DMS153 (cell line): ENCODE measurements at regions not wholly inside any gene's neighbourhood (a gene's known extent, or its start where the extent isn't known, plus 50 kb on each side); places are given as distances from the start of the nearest gene placed in this dataset.
"Not testable (repeated sequence)": the region's sequence is repeated elsewhere in the genome, so short reads cannot be mapped to it uniquely, and the experiment has no call there.

Experiments used
- DNase-seq: peaks from one replicate; lab custom pipeline; 2025; lab: John Stamatoyannopoulos, UW

- DNase-seq = no peak
Measured at GRCh38 chr5:61215996-61216395, 53.7 kb upstream of the SMIM15 start.

GRCh38 chr5:61216741-61217140 is 54.5 kb upstream of the SMIM15 start:
- DNase-seq = no peak

GRCh38 chr5:61217214-61217613 is 54.9 kb upstream of the SMIM15 start:
- DNase-seq = no peak

- DNase-seq = no peak
Measured at GRCh38 chr5:61228229-61228628, 66.0 kb upstream of the SMIM15 start.

GRCh38 chr5:61228691-61229280 is 66.5 kb upstream of the SMIM15 start:
- no peak for DNase-seq

GRCh38 chr5:61229416-61229815 is 67.1 kb upstream of the SMIM15 start:
- DNase-seq = no peak

- no peak for DNase-seq
Measured at GRCh38 chr5:61230492-61230891, 68.2 kb upstream of the SMIM15 start.

GRCh38 chr5:61231813-61232212 is 69.5 kb upstream of the SMIM15 start:
- no peak for DNase-seq

- no peak for DNase-seq
Measured at GRCh38 chr5:61232490-61233050, 70.3 kb upstream of the SMIM15 start.

GRCh38 chr5:61234019-61234418 is 71.8 kb upstream of the SMIM15 start:
- DNase-seq = no peak

GRCh38 chr5:61236715-61237114 is 74.4 kb upstream of the SMIM15 start:
- not testable (repeated sequence) for DNase-seq

- peak; percentile 9 for DNase-seq
Measured at GRCh38 chr5:61245486-61245885, 83.2 kb upstream of the SMIM15 start.

- no peak for DNase-seq
Measured at GRCh38 chr5:61245936-61246335, 83.7 kb upstream of the SMIM15 start.

GRCh38 chr5:61246768-61247307 is 84.6 kb upstream of the SMIM15 start:
- no peak for DNase-seq

GRCh38 chr5:61251874-61252642 is 80.0 kb upstream of the ZSWIM6 start:
- no peak for DNase-seq

GRCh38 chr5:61252643-61252925 is 79.5 kb upstream of the ZSWIM6 start:
- DNase-seq = no peak

GRCh38 chr5:61253547-61253946 is 78.5 kb upstream of the ZSWIM6 start:
- no peak for DNase-seq

- no peak for DNase-seq
Measured at GRCh38 chr5:61254969-61255555, 77.0 kb upstream of the ZSWIM6 start.

- no peak for DNase-seq
Measured at GRCh38 chr5:61256474-61256873, 75.6 kb upstream of the ZSWIM6 start.

GRCh38 chr5:61257421-61257820 is 74.6 kb upstream of the ZSWIM6 start:
- no peak for DNase-seq

GRCh38 chr5:61261136-61261535 is 70.9 kb upstream of the ZSWIM6 start:
- no peak for DNase-seq

GRCh38 chr5:61262080-61262479 is 70.0 kb upstream of the ZSWIM6 start:
- DNase-seq = no peak

- DNase-seq = no peak
Measured at GRCh38 chr5:61263072-61263471, 69.0 kb upstream of the ZSWIM6 start.
